K562 (cell line): ENCODE measurements at regions not wholly inside any gene's neighbourhood (a gene's known extent, or its start where the extent isn't known, plus 50 kb on each side); places are given as distances from the start of the nearest gene placed in this dataset.

Experiments used
- ATAC-seq: fragments of 200-7000 bp; cut with Tn5 transposase; 3 replicates; pipeline ENCODE4 v1.9.1; 2020; ENCODE audit warnings: moderate library complexity
- BruUV-seq: library from RNA; stranded (reverse); fragments of 400-500 nt; replicated peaks from 2 replicates; lab custom pipeline; 2021; lab: Mats Ljungman, UMichigan
- CTCF ChIA-PET: fragments of 300-600 bp; formaldehyde crosslinking; extraction: SDS; loops from one replicate; lab custom pipeline; 2021; ENCODE audit warnings: low intra/inter-chr PET ratio; lab: Yijun Ruan, JAX
- POLR2A ChIA-PET: fragments of 300-600, 350-650 bp; sonication (Branson Sonifier 250); formaldehyde crosslinking; extraction: SDS; loops from one replicate; lab custom pipeline; 2021; ENCODE audit warnings: antibody characterized with exemption, inconsistent platforms; lab: Yijun Ruan, JAX
- DNase-seq, 4 experiments: peaks; one replicate each; pipeline versions ENCODE4 v3.0.0 to v3.0.0-alpha.2; 2011 to 2018; ENCODE audit warnings: low spot score in 3 of 4, mixed read lengths in 3 of 4; ENCODE audit errors: extremely low read depth in 1 of 4
- FAIRE-seq: peaks from 2 replicates; lab custom pipeline; 2011; peaks lifted over from hg19 to GRCh38; lab: Jason Lieb, UNC
- H2AFZ ChIP-seq: 2 replicates; pipeline ENCODE4 v1.6.0; 2011; ENCODE audit warnings: low read depth, low read length, control low read depth, inconsistent platforms
- H3K27ac ChIP-seq: fragments of 200-600 bp; 3 replicates; pipeline ENCODE4 v1.8.0; 2011; ENCODE audit warnings: low read depth, mild to moderate bottlenecking, control low read depth, inconsistent platforms, low read length, moderate library complexity, mixed read lengths; ENCODE audit errors: extremely low read depth
- H3K27me3 ChIP-seq, 2 experiments: fragments of 300-600 bp in 1 of 2; 2 replicates in 1 of 2; 3 replicates in 1 of 2; pipeline versions ENCODE4 v1.6.0 to v1.8.0; 2011; ENCODE audit warnings: inconsistent platforms in 2 of 2, low read length in 2 of 2, mild to moderate bottlenecking in 1 of 2, mixed read lengths in 1 of 2, moderate library complexity in 1 of 2; ENCODE audit not compliant: control insufficient read depth in 2 of 2, insufficient read depth in 2 of 2
- H3K36me3 ChIP-seq: fragments of 300-600 bp; 3 replicates; pipeline ENCODE4 v1.8.0; 2011; ENCODE audit warnings: mild to moderate bottlenecking, low read length, inconsistent platforms; ENCODE audit not compliant: control insufficient read depth, insufficient read depth
- H3K4me1 ChIP-seq, 2 experiments: fragments of 200-600 bp in 1 of 2; replicated peaks in 1 of 2; 2 replicates in 1 of 2; 3 replicates in 1 of 2; pipeline versions ENCODE4 v1.5.1 to v1.8.0; 2011; ENCODE audit warnings: inconsistent platforms in 2 of 2, low read length in 2 of 2, mild to moderate bottlenecking in 1 of 2, mixed read lengths in 1 of 2, moderate library complexity in 1 of 2; ENCODE audit not compliant: control insufficient read depth in 2 of 2, insufficient read depth in 2 of 2
- H3K4me2 ChIP-seq: 2 replicates; pipeline ENCODE4 v1.6.1; 2011; ENCODE audit warnings: low read length, control low read depth, inconsistent platforms, mixed read lengths; ENCODE audit not compliant: insufficient read depth
- H3K4me3 ChIP-seq: fragments of 200-600 bp; sonication (generic), shearing (Covaris generic); 2 replicates; pipeline ENCODE4 v1.5.1; 2016; ENCODE audit warnings: control low read depth, inconsistent platforms
- H3K79me2 ChIP-seq: fragments of 200-600 bp; 3 replicates; pipeline ENCODE4 v1.8.0; 2011; ENCODE audit warnings: low read length, inconsistent platforms; ENCODE audit not compliant: control insufficient read depth, insufficient read depth
- H3K9ac ChIP-seq, 2 experiments: 2 replicates each; pipeline versions ENCODE4 v1.6.0 to v1.6.1; 2011; ENCODE audit warnings: low read depth in 2 of 2, low read length in 2 of 2, control low read depth in 1 of 2, inconsistent platforms in 1 of 2, mild to moderate bottlenecking in 1 of 2, mixed read lengths in 1 of 2; ENCODE audit not compliant: insufficient read depth in 1 of 2
- H3K9me1 ChIP-seq: one replicate; pipeline ENCODE4 v1.6.0; 2011; ENCODE audit warnings: inconsistent platforms, mild to moderate bottlenecking, low read length, moderate library complexity; ENCODE audit not compliant: control insufficient read depth, insufficient read depth
- H3K9me3 ChIP-seq: replicated peaks from 2 replicates; pipeline ENCODE4 v1.5.1; 2011; ENCODE audit warnings: low read depth, low read length, inconsistent platforms; ENCODE audit not compliant: control insufficient read depth, insufficient read depth
- H4K20me1 ChIP-seq: replicated peaks from 2 replicates; pipeline ENCODE4 v1.6.1; 2011; ENCODE audit warnings: low read length, inconsistent platforms, mixed read lengths; ENCODE audit not compliant: control insufficient read depth, insufficient read depth
- CBX2 ChIP-seq: fragments of 200-600 bp; sonication (generic); IDR thresholded peaks from one replicate; pipeline ENCODE4 v1.6.1; 2012; ENCODE audit warnings: mild to moderate bottlenecking, low read length, inconsistent platforms; ENCODE audit not compliant: insufficient read depth, poor library complexity, severe bottlenecking
- CHCHD3 ChIP-seq: fragments of 250-450 bp; sonication (Bioruptor Pico); IDR thresholded peaks from 2 replicates; pipeline ENCODE4 v2.1.2; 2022; ENCODE audit warnings: mild to moderate bottlenecking
- MECOM ChIP-seq: fragments of 250-450 bp; sonication (Bioruptor Pico); IDR thresholded peaks from 2 replicates; pipeline ENCODE4 v1.8.0; 2022; ENCODE audit warnings: inconsistent platforms
- SAFB ChIP-seq: fragments of 200-400 bp; formaldehyde crosslinking; IDR thresholded peaks from 2 replicates; pipeline ENCODE4 v1.6.1; 2017; ENCODE audit warnings: low read depth, low read length, borderline replicate concordance
- SIN3B ChIP-seq: fragments of 450-650 bp; IDR thresholded peaks from 2 replicates; pipeline ENCODE4 v1.6.1; 2017; ENCODE audit warnings: low read depth, mild to moderate bottlenecking, moderate library complexity
- TCFL5 ChIP-seq: fragments of 250-450 bp; sonication (Bioruptor Pico); conservative IDR thresholded peaks from 2 replicates; pipeline ENCODE4 v1.6.1; 2021; ENCODE audit warnings: mild to moderate bottlenecking, moderate library complexity, matching md5 sums
- ZNF253 ChIP-seq: fragments of 250-450 bp; sonication (Bioruptor Pico); conservative IDR thresholded peaks from 2 replicates; pipeline ENCODE4 v1.6.1; 2021; ENCODE audit warnings: mild to moderate bottlenecking
- ZNF41 ChIP-seq: fragments of 250-450 bp; sonication (Bioruptor Pico); conservative IDR thresholded peaks from 2 replicates; pipeline ENCODE4 v1.4.0; 2020; ENCODE audit warnings: mild to moderate bottlenecking
- ZNF77 ChIP-seq: fragments of 250-450 bp; sonication (Bioruptor Pico); IDR thresholded peaks from 2 replicates; pipeline ENCODE4 v1.5.0; 2020
- WGBS: fragments of 100-300 bp; shearing (Covaris generic); methylation state at CpG from one replicate; pipeline ENCODE4 v1.1.6; 2016; ENCODE audit warnings: low coverage, mixed read lengths; ENCODE audit not compliant: insufficient coverage; ENCODE audit errors: missing lambda C conversion rate; 5-methylcytosine and 5-hydroxymethylcytosine counted together
- in situ Hi-C: fragments of 300-500 bp; cut with MboI; formaldehyde crosslinking; loops from 4 replicates; pipeline ENCODE4 v1.15.0; 2018; ENCODE audit warnings: inconsistent platforms, mixed read lengths
- intact Hi-C: fragments of 100-400 bp; cut with micrococcal nuclease; formaldehyde crosslinking; loops from 2 replicates; pipeline ENCODE4 v1.14.2; 2022
- TF ChIP-seq, protein P1 (sequence below): fragments of 450-650 bp; IDR thresholded peaks from 2 replicates; pipeline ENCODE4 v1.6.1; 2016; ENCODE audit warnings: low read depth

DNA sequence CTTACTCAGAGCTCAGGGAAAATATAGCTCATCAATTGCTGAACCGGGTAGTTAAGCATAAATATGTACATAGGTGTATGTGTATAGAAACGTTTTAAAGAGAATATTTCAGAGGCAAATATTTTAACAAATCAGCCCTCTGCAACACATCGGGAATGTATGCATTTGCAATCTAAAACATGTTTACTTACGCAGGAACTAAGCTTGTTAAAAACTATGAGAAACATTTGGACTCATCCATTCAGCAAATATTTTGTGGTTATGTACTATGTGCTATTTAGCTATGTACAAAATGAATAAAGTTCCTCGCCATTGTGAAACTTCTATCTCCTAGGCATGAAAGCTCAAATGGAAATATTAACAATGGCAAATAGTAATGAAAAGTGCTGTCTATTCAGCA lies 469.9 kb downstream of the ARHGEF28 start:
- TF ChIP-seq SAFB (no peak), ZNF77 (CRISPR knock-in tag) (no peak), TCFL5 (CRISPR knock-in tag) (no peak), MECOM (CRISPR knock-in tag) (no peak), CBX2 (no peak), ZNF41 (CRISPR knock-in tag) (no peak), CHCHD3 (CRISPR knock-in tag) (no peak), ZNF253 (CRISPR knock-in tag) (no peak)
- Histone ChIP-seq H3K27ac (no peak overlapping the region), H3K9ac (no peak overlapping the region), H3K27me3 (no peaks in the 10 kb centered on the region), H2AFZ (no peak overlapping the region), H3K9me1 (no peaks in the 10 kb centered on the region), H3K4me2 (no peak overlapping the region), H4K20me1 (no peaks in the 10 kb centered on the region), H3K4me3 (no peak overlapping the region), H3K4me1 (no peaks in the 10 kb centered on the region), H3K79me2 (no peaks in the 10 kb centered on the region), H3K36me3 (no peaks in the 10 kb centered on the region), H3K9me3 (no peaks in the 10 kb centered on the region)
- ChIA-PET POLR2A (no interaction called here), CTCF (no interaction called here)
- in situ Hi-C loops (no loop called here), intact Hi-C loops (no loop called here)
- no peak for FAIRE-seq
- no peak for ATAC-seq
- BruUV-seq: no TSS peak
- no peak for DNase-seq
- 2% methylated on average over 4 of the region's 5 CpGs for WGBS

DNA sequence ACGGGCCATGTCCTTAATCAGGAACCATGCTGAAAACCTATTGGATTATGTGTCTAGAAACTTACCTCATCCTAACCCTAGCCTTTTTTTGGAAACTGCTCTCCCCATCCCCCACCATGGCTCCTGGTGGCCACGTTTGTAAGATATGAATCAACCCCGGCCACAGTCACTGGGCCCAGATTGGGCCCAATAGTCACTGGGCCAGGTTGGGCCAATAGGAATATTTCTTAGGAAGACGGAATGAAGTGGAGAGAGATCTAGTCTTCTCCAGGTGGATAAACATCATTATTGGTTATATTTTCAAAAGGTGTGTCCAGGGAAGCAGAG lies 468.7 kb downstream of the ARHGEF28 start:
- Histone ChIP-seq H3K9ac (no peak overlapping the region), H3K36me3 (no peaks in the 10 kb centered on the region), H3K9me1 (no peaks in the 10 kb centered on the region), H3K4me3 (no peak overlapping the region), H4K20me1 (no peaks in the 10 kb centered on the region), H3K4me1 (no peaks in the 10 kb centered on the region), H3K27ac (no peak overlapping the region), H3K9me3 (no peaks in the 10 kb centered on the region), H2AFZ (no peak overlapping the region), H3K4me2 (no peak overlapping the region), H3K79me2 (no peaks in the 10 kb centered on the region), H3K27me3 (no peaks in the 10 kb centered on the region)
- FAIRE-seq (no peak), DNase-seq (no peak), ATAC-seq (no peak)
- in situ Hi-C loops: no loop called here
- CTCF ChIA-PET: no interaction called here
- POLR2A ChIA-PET: no interaction called here
- WGBS: 3% methylated on average over 4 of the region's 4 CpGs
- intact Hi-C loops: no loop called here
- no TSS peak for BruUV-seq
- no peak for TF ChIP-seq SIN3B
- TF ChIP-seq, protein P1, sequence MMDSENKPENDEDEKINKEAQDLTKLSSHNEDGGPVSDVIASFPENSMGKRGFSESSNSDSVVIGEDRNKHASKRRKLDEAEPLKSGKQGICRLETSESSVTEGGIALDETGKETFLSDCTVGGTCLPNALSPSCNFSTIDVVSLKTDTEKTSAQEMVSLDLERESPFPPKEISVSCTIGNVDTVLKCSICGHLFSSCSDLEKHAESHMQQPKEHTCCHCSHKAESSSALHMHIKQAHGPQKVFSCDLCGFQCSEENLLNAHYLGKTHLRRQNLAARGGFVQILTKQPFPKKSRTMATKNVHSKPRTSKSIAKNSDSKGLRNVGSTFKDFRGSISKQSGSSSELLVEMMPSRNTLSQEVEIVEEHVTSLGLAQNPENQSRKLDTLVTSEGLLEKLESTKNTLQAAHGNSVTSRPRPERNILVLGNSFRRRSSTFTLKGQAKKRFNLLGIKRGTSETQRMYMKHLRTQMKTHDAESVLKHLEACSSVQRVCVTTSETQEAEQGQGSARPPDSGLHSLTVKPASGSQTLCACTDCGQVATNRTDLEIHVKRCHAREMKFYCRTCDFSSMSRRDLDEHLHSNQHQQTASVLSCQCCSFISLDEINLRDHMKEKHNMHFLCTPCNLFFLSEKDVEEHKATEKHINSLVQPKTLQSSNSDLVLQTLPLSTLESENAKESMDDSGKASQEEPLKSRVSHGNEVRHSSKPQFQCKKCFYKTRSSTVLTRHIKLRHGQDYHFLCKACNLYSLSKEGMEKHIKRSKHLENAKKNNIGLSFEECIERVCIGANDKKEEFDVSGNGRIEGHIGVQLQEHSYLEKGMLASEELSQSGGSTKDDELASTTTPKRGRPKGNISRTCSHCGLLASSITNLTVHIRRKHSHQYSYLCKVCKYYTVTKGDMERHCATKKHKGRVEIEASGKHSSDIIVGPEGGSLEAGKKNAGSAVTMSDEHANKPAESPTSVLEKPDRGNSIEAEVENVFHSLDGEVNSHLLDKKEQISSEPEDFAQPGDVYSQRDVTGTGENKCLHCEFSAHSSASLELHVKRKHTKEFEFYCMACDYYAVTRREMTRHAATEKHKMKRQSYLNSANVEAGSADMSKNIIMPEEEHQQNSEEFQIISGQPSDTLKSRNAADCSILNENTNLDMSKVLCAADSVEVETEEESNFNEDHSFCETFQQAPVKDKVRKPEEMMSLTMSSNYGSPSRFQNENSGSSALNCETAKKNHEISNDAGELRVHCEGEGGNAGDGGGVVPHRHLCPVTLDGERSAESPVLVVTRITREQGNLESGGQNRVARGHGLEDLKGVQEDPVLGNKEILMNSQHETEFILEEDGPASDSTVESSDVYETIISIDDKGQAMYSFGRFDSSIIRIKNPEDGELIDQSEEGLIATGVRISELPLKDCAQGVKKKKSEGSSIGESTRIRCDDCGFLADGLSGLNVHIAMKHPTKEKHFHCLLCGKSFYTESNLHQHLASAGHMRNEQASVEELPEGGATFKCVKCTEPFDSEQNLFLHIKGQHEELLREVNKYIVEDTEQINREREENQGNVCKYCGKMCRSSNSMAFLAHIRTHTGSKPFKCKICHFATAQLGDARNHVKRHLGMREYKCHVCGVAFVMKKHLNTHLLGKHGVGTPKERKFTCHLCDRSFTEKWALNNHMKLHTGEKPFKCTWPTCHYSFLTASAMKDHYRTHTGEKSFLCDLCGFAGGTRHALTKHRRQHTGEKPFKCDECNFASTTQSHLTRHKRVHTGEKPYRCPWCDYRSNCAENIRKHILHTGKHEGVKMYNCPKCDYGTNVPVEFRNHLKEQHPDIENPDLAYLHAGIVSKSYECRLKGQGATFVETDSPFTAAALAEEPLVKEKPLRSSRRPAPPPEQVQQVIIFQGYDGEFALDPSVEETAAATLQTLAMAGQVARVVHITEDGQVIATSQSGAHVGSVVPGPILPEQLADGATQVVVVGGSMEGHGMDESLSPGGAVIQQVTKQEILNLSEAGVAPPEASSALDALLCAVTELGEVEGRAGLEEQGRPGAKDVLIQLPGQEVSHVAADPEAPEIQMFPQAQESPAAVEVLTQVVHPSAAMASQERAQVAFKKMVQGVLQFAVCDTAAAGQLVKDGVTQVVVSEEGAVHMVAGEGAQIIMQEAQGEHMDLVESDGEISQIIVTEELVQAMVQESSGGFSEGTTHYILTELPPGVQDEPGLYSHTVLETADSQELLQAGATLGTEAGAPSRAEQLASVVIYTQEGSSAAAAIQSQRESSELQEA: no peak
